RKO (cell line): ENCODE measurements at regions not wholly inside any gene's neighbourhood (a gene's known extent, or its start where the extent isn't known, plus 50 kb on each side); places are given as distances from the start of the nearest gene placed in this dataset.

ENCODE experiments used
- DNase-seq: peaks from one replicate; pipeline ENCODE4 v3.0.0-alpha.2; 2016; ENCODE audit warnings: low spot score

DNA sequence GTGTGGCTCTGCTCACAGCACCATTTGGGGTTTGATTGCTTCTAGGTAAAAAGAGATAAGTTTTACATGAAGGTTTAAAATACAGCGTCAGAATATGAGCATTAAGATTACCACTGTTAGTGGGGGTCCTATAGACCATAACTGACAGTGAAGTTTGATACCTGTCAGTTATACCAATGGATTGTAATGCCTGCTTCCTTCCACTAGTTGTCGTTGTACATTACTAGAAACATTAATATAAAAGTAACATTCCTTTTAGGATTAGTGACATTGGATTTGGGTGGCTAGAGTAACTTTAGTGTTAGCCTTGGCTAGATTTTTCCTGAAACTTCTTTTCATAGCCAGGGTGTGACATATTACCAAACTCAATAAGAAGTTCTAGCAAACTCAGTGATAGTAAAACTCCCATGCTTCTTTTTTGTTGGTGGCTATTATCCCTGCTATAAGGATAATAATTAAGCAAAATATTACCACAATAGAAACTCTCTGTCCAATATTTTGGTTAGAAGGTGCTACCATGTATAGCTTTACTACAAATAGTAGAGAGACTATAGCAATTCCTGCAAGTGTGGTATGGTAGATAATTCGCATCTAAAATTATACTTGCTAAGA, 57.1 kb downstream of the FAM181B start:
- DNase-seq: peak; percentile 13

DNA sequence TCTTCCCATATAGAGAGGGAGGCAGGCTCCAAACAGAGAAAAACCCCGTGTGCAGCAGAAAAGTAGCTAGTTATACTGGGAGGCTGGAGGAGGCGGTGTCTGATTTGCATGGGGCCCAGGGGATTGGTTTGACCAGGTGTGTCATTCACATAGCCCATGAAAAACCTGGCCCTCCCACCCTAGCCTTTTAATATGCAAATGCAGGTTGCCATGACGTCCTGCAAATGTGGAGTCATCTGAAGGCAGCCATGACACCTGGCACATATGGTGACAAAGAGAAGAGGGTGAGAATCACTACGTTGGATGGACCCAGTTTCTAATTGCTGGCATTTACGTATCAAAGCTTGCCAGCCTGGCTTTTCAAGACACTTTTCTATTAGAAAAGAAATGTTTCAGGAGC, 57.8 kb downstream of the FAM181B start:
- no peak for DNase-seq

- no peak for DNase-seq
These were observed 60.0 kb downstream of the FAM181B start for GRCh38 chr11:82673631-82674030.

- no peak for DNase-seq
These were observed 62.2 kb downstream of the FAM181B start for GRCh38 chr11:82671451-82671850.

DNA sequence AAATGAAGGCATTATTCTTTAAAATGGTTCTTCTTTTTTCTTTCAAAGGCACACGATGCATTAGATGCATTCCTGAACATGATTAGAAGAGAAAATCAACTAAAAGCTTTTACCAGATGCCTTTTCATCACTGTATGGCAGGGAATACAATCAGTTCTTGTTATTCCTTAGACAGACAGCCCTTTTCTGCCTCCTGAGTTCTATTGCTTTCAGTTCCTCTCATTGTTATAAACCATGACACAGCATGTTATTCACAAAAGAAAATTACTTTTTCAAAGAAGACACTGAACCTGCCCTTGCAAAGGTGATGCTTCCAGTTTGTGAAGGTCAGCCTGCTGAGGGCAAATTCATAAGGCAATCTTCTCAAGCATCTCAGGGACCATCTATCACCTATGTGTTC, 70.1 kb downstream of the FAM181B start:
- no peak for DNase-seq

DNA sequence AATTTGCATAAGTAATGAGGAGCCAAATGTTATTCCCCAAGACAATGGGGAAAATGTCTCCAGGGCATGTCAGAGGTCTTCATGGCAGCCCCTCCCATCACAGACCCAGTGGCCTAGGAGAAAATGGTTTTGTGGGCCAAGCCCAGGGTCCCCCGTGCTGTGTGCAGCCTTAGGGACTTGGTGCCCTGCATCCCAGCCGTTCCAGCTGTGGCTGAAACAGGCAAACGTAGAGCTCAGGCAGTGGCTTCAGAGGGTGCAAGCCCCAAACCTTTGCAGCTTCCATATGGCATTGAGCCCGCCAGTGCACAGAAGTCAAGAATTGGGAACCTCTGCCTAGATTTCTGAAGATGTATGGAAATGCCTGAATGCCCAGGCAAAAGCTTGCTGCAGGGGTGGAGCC, 79.9 kb downstream of the FAM181B start:
- DNase-seq: no peak

GRCh38 chr11:82639251-82639650, 94.4 kb downstream of the FAM181B start:
- DNase-seq: no peak

- DNase-seq: no peak
These were observed 97.0 kb downstream of the FAM181B start for GRCh38 chr11:82636615-82637014.

DNA sequence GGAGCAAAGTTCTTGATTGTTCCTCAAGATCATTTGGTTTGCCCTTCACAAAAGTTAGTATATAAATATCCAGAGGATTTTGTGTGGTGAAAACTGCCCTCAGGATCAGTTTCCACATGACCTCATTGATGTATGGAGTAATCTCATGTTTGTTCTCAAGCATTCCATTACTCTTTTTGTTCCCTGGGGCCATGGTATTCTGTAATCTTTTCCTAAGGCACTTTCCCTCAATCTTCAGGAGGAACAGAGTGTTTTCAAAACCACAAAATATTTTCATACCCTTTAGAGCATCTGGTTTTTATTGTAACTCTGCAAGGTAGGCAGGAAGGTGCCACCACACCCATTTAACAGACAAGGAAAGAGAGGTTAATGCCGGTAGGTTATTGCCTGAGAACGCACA, 99.6 kb downstream of the FAM181B start:
- DNase-seq: no peak

DNA sequence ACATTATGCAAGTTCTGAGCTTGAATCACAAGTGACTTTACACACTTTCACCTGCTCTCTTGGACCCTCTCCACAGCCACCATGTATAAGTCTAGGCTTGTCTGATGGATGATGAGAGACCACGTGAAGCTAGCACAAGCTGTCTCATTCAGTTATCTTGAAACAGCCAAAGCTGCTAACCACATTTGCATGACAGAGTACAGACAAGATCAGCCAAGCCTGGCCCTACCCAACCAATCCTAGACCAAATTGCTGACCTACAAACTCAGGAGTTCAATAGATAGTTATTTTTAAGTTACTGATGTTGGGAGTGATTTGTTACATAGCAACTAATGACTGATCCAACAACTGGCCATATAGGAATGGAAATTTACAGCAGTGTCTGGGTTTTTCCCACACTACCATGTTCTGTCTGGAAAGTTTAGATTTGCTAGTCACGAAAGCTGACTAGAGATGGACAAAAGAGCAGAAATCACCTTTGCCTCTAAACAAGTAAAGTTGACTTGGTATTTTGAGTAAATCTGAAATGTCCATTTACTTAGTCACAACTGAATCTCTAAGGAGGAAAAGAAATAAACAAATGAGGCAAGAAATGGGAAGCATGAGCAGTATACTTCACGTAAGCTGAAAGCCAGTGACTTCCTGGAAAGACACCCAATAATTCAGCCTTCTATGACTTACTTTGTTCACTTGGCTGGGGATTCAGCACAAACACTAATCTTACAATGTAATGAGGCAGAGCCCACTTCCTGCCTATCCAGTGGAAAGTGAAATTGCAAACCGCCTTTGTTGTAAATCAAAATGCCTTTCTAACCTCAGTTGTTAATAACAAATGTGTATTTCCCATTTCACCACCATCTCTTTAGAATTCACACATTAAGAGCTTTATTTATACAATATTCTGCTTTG, 101.7 kb downstream of the FAM181B start:
- DNase-seq: no peak

DNA sequence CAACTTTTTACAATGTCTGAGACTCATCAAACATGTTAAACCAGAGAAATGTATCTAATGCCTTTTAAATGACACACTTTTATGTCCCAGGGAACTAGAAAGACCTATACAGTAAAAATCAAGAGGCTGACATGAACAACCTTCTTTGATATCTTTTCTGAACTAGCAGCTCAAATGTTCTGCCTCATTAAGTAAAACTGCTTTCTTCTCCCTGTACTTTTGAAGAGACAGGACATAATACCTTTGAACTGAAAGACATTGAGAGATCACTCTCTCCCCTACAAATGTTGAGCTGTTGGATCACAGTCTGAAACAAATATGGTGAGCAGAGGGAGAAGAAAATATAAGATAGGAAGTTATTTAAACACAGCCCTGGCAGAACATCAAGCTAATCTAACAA, 123.0 kb downstream of the FAM181B start:
- no peak for DNase-seq

- DNase-seq: no peak
These were observed 126.9 kb downstream of the FAM181B start for GRCh38 chr11:82606738-82607137.

GRCh38 chr11:82601711-82602110, 132.0 kb downstream of the FAM181B start:
- DNase-seq: no peak

DNA sequence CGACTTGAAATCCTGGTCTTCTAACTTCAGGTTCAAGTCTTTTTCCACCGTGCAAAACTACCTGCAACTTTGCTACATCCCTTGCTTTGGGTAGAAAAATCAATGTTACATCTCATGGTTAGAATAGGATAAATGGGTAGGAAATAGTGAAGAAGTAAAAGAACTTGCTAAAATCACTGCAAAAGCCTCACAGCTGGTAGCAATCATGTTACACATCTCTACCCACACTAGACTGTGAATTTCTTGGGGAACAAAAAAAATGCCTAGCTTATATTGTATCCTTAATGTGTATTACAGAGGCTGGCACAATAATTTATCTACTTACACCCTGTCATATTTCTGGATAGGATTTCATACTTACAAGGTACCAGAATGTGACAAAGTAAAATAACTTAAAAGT, 133.8 kb downstream of the FAM181B start:
- DNase-seq: no peak

GRCh38 chr11:82586581-82586980, 147.1 kb downstream of the FAM181B start:
- DNase-seq: no peak

GRCh38 chr11:82577246-82577645, 156.4 kb downstream of the FAM181B start:
- no peak for DNase-seq

DNA sequence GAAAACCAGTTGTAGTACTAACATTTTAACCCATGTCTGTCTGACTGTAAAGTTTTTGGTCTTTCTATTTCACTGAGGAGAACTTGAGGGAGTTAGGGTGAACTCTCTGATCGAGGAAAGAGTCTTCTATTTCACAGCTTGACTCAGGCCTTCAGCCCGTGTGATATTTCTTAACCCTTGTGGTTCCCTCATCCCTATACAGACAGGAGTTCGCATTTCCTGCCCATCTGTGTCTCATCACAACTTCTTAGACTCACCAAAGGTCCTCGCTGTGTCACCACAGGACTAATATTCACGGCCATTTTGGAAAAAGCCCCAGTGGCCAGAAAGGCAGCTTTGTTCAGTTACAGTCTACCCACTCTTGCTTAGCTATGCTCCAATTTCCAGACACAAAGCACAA, 172.8 kb downstream of the FAM181B start:
- DNase-seq: no peak

GRCh38 chr11:82559609-82560008, 174.1 kb downstream of the FAM181B start:
- no peak for DNase-seq

DNA sequence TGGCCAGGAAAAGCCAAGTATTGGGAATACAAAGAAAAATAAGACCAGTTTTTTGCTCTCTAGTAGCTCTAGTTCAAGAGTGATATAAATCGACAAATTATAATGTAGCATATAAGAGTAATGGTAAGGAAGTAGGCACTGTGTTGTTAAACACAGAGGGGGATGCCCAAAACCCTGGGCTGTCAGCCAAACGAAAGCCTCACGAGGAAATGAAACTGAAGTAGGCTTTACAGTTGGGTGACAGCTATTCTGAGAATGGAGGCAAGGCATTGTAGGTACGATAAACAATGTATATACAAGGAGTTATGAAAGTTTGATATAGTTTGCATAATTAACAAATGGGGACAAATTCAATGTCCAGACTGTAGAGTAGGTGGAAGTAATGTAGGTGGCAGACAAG, 176.4 kb downstream of the FAM181B start:
- DNase-seq: no peak

DNA sequence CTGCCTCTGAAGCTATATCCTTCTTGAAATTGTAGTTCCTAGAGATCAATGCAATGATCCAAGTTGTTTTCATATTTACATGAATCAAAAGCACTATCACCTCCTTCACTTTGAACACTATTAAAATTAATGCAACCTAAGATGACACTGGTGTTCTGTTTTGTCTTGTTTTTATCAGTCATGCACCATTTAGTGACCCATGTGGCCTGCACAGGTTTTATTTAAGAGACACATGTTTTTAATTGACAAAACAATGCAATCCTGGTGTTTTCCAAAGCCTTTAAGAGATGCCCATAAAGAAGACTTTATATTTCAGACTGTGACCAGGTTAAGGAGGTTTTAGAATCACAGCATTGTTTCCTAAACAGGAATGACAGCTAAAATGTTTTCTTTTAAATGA, 177.5 kb downstream of the FAM181B start:
- DNase-seq: no peak

DNA sequence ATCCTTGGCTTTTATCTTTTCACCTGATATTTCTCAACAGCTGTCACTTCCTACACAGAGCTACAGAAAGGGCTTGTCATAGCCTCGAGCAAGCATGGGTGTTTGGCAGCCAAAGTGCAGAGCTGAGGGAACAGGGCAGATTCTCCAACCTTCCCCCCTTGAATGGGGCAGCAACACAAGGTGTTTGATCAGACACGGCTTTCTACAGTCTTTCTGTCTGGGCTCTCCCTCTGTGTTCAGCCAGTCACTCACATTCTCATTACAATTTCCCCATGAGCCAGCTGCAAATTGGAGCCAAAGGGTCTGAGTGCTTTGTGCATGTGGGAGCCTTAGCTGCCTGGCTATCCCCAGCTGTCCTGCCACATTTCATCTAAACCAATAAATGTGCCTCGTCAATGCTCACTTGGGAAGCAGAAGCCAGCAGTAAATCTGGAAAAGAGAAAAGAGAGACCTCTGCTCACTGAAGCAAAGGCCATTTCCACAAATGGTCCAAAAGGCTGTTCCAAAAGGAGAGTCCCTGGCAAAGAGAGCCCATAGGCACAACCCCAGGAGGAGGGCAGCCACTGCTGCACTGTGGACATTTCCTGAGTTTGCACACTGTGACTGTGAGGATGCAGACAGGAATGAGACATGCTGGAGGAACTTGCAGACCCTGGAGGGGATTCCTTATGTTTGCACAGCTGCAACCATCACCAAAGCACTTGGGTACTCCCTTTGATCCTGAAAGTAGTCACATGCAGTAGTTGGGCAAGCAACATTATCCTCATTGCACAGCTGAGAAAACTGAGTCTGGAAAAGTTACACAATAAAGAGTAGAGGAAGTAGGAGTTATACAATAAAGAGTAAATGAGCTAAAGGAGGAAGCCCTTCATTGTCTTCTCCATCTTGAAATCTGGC, 186.8 kb downstream of the FAM181B start:
- no peak for DNase-seq

GRCh38 chr11:82539669-82540068, 194.0 kb downstream of the FAM181B start:
- no peak for DNase-seq

DNA sequence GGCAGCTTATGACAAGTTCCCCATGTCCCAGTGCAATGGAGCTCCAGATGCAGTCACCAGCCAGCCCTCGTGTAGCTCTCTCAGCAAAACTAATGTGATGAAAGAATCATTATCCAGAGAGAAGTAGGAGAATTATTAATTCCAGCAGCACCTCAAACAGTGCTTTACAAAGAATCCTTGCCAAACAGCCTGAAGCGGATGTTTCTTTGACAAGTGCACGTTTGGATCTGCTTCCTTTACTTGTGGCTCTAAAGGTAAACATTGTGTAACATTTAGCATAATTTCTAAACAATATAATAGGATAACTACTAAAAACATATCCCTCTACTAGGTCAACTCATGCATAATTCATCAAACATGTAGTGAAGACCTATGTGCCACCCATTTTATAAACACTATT, 197.0 kb downstream of the FAM181B start:
- DNase-seq: no peak
